HuH-7.5 (cell line): ENCODE measurements at regions not wholly inside any gene's neighbourhood (a gene's known extent, or its start where the extent isn't known, plus 50 kb on each side); places are given as distances from the start of the nearest gene placed in this dataset.

Experiments
- DNase-seq: peaks from one replicate; pipeline ENCODE4 v3.0.0; 2011; ENCODE audit warnings: low spot score

- no peak for DNase-seq
Measured at GRCh38 chr13:76516586-76516985, 369.6 kb downstream of the KCTD12 start.

- no peak for DNase-seq
Measured at GRCh38 chr13:76516013-76516412, 370.2 kb downstream of the KCTD12 start.

GRCh38 chr13:76512721-76513145, 373.5 kb downstream of the KCTD12 start:
- no peak for DNase-seq

- no peak for DNase-seq
Measured at GRCh38 chr13:76505437-76505836, 380.8 kb downstream of the KCTD12 start.

GRCh38 chr13:76503766-76504165, 382.4 kb downstream of the KCTD12 start:
- no peak for DNase-seq

GRCh38 chr13:76503291-76503690, 382.9 kb downstream of the KCTD12 start:
- DNase-seq: no peak

- DNase-seq: no peak
Measured at GRCh38 chr13:76500894-76501293, 385.3 kb downstream of the KCTD12 start.

- DNase-seq: no peak
Measured at GRCh38 chr13:76499891-76500290, 386.3 kb downstream of the KCTD12 start.

GRCh38 chr13:76489274-76489673, 396.9 kb downstream of the KCTD12 start:
- no peak for DNase-seq

GRCh38 chr13:76481738-76482137, 404.5 kb downstream of the KCTD12 start:
- no peak for DNase-seq

- no peak for DNase-seq
Measured at GRCh38 chr13:76474966-76475365, 411.2 kb downstream of the KCTD12 start.

GRCh38 chr13:76474356-76474755, 411.8 kb downstream of the KCTD12 start:
- no peak for DNase-seq

GRCh38 chr13:76473552-76474134, 412.6 kb downstream of the KCTD12 start:
- DNase-seq: peak; percentile 21

- DNase-seq: no peak
Measured at GRCh38 chr13:76472916-76473315, 413.3 kb downstream of the KCTD12 start.

- DNase-seq: no peak
Measured at GRCh38 chr13:76471486-76471885, 414.7 kb downstream of the KCTD12 start.

GRCh38 chr13:76470991-76471390, 415.2 kb downstream of the KCTD12 start:
- DNase-seq: no peak

- no peak for DNase-seq
Measured at GRCh38 chr13:76466043-76466442, 420.2 kb downstream of the KCTD12 start.

- no peak for DNase-seq
Measured at GRCh38 chr13:76463314-76463713, 422.9 kb downstream of the KCTD12 start.

GRCh38 chr13:76461999-76462398, 424.2 kb downstream of the KCTD12 start:
- no peak for DNase-seq

- DNase-seq: no peak
Measured at GRCh38 chr13:76461484-76461883, 424.7 kb downstream of the KCTD12 start.

- no peak for DNase-seq
Measured at GRCh38 chr13:76459863-76460262, 426.3 kb downstream of the KCTD12 start.

GRCh38 chr13:76455960-76456359, 430.2 kb downstream of the KCTD12 start:
- DNase-seq: no peak

GRCh38 chr13:76454991-76455390, 431.2 kb downstream of the KCTD12 start:
- DNase-seq: no peak

- no peak for DNase-seq
Measured at GRCh38 chr13:76449716-76450115, 436.5 kb downstream of the KCTD12 start.

GRCh38 chr13:76446191-76446590, 440.0 kb downstream of the KCTD12 start:
- no peak for DNase-seq
